ENCODE measurements at regions not wholly inside any gene's neighbourhood (a gene's known extent, or its start where the extent isn't known, plus 50 kb on each side); places are given as distances from the start of the nearest gene placed in this dataset.

DNA sequence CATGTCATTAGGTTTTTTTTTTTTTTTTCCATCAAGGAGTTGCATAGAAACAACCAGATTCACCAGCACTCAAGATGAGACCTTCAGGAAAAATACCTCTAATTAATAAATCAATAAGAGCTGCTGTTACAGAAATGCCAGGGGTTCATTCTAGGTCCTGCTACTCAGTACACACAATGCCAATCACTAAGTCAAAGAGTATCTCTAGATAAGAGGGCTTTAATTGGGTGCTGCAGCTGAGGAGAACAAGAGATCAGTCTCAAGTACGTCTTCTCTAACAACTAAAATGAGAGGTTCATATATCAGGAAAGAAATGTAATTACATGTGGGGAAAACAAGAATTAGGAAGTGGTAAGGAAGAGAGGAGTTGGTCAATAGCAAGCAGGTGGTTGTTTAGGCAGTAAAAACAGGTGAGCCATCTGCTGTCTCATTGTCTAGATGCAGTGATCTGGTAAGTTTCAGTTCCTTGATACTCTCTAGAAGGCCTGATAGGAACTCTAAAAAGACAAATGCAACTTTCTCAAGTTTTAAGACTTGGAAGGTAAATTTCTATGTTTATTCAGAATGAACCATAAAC lies 272.9 kb upstream of the ZWINT start:
- Histone ChIP-seq H2AFZ (ENCODE audit: control insufficient read depth, low read depth, low read length) (peak overlapping the region; percentile 71), H3K36me3 (ENCODE audit: control insufficient read depth in 2 of 2, insufficient read depth in 2 of 2, low read length in 1 of 2) (no peaks in the 10 kb centered on the region), H3K27ac (ENCODE audit: control insufficient read depth, insufficient read depth) (peak overlapping the region; percentile 73), H3K4me2 (ENCODE audit: control insufficient read depth, insufficient read depth) (peak overlapping the region; percentile 71), H3K79me2 (ENCODE audit: control insufficient read depth, insufficient read depth, low read length) (no peaks in the 10 kb centered on the region), H3K27me3 (replicated peaks in 1 of 2; ENCODE audit: control insufficient read depth in 2 of 2, insufficient read depth in 2 of 2, low read length in 1 of 2) (no peaks in the 10 kb centered on the region), H4K20me1 (ENCODE audit: control insufficient read depth, insufficient read depth) (no peaks in the 10 kb centered on the region), H3K4me3 (0 out of 2 replicates have a peak overlapping the region, but pooled peaks have one; percentile 6), H3K9ac (ENCODE audit: control insufficient read depth, insufficient read depth, low read length) (peak overlapping the region; percentile 34; the same call in 1 of the 2 replicates), H3K4me1 (ENCODE audit: control insufficient read depth, insufficient read depth, low read length) (peaks cover 19% of the 10 kb centered on the region), H3K9me3 (replicated peaks; ENCODE audit: control insufficient read depth, insufficient read depth, low read length) (no peaks in the 10 kb centered on the region)
- in situ Hi-C loops (cut with MboI) (no loop called here), intact Hi-C loops (cut with micrococcal nuclease; ENCODE audit: unreplicated experiment) (loop anchor here (2.0 kb wide), 1 partner anchor 29 kb away; no protein-coding TSS in a partner anchor)
- ChIA-PET POLR2A (no interaction called here), SMC1A (ENCODE audit: uncharacterized antibody, unreplicated experiment) (interaction anchor here (0.7 to 2.2 kb wide), 12 partner anchors 10 to 274 kb away, joined by 3 to 6 read pairs (median 4); no protein-coding TSS in a partner anchor), RAD21 (ENCODE audit: unreplicated experiment) (interaction anchor here (0.7 to 1.3 kb wide), 3 partner anchors 11 to 29 kb away, joined by 3 read pairs; no protein-coding TSS in a partner anchor), CTCF (interaction anchor here (0.8 to 1.8 kb wide), 3 partner anchors 11 to 28 kb away, joined by 3 to 5 read pairs (median 3); no protein-coding TSS in a partner anchor)
- FAIRE-seq = peak; percentile 78
- no TSS peak for BruUV-seq (replicated peaks)
- peak; percentile 99 for ATAC-seq
- 0% methylated on average over 1 of the region's 1 CpG for WGBS (ENCODE audit: insufficient coverage, insufficient replicate concordance, low lambda C conversion rate, missing lambda C conversion rate)
- DNase-seq (ENCODE audit: low read depth, low spot score) = peak; percentile 59
- TF ChIP-seq TAF1 (IDR thresholded peaks at IDR 0.05; ENCODE audit: borderline replicate concordance, low read depth, low read length) = no peak
- no peak for TF ChIP-seq FOXK2 (IDR thresholded peaks at IDR 0.05)
- TF ChIP-seq IRF4 (IDR thresholded peaks at IDR 0.05; ENCODE audit: low read depth, low read length) = peak; percentile 81
- TF ChIP-seq, protein P1, sequence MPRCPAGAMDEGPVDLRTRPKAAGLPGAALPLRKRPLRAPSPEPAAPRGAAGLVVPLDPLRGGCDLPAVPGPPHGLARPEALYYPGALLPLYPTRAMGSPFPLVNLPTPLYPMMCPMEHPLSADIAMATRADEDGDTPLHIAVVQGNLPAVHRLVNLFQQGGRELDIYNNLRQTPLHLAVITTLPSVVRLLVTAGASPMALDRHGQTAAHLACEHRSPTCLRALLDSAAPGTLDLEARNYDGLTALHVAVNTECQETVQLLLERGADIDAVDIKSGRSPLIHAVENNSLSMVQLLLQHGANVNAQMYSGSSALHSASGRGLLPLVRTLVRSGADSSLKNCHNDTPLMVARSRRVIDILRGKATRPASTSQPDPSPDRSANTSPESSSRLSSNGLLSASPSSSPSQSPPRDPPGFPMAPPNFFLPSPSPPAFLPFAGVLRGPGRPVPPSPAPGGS (IDR thresholded peaks at IDR 0.05; ENCODE audit: borderline replicate concordance, insufficient read depth, low read depth, low read length, poor library complexity, severe bottlenecking) = peak; percentile 19
- TF ChIP-seq TCF3 (IDR thresholded peaks at IDR 0.05; ENCODE audit: borderline replicate concordance, insufficient read depth, low read depth, low read length) = peak; percentile 79; the same call in 1 of the 2 replicates
- TF ChIP-seq, protein P2, sequence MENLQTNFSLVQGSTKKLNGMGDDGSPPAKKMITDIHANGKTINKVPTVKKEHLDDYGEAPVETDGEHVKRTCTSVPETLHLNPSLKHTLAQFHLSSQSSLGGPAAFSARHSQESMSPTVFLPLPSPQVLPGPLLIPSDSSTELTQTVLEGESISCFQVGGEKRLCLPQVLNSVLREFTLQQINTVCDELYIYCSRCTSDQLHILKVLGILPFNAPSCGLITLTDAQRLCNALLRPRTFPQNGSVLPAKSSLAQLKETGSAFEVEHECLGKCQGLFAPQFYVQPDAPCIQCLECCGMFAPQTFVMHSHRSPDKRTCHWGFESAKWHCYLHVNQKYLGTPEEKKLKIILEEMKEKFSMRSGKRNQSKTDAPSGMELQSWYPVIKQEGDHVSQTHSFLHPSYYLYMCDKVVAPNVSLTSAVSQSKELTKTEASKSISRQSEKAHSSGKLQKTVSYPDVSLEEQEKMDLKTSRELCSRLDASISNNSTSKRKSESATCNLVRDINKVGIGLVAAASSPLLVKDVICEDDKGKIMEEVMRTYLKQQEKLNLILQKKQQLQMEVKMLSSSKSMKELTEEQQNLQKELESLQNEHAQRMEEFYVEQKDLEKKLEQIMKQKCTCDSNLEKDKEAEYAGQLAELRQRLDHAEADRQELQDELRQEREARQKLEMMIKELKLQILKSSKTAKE (IDR thresholded peaks at IDR 0.05; ENCODE audit: low read depth, poor library complexity, severe bottlenecking) = peak; percentile 55
- TF ChIP-seq RUNX3 (IDR thresholded peaks at IDR 0.05; ENCODE audit: low read length) = peak; percentile 82
- TF ChIP-seq, protein P3, sequence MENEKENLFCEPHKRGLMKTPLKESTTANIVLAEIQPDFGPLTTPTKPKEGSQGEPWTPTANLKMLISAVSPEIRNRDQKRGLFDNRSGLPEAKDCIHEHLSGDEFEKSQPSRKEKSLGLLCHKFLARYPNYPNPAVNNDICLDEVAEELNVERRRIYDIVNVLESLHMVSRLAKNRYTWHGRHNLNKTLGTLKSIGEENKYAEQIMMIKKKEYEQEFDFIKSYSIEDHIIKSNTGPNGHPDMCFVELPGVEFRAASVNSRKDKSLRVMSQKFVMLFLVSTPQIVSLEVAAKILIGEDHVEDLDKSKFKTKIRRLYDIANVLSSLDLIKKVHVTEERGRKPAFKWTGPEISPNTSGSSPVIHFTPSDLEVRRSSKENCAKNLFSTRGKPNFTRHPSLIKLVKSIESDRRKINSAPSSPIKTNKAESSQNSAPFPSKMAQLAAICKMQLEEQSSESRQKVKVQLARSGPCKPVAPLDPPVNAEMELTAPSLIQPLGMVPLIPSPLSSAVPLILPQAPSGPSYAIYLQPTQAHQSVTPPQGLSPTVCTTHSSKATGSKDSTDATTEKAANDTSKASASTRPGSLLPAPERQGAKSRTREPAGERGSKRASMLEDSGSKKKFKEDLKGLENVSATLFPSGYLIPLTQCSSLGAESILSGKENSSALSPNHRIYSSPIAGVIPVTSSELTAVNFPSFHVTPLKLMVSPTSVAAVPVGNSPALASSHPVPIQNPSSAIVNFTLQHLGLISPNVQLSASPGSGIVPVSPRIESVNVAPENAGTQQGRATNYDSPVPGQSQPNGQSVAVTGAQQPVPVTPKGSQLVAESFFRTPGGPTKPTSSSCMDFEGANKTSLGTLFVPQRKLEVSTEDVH (IDR thresholded peaks at IDR 0.05; ENCODE audit: low read depth, partially characterized antibody) = no peak
- TF ChIP-seq POLR2AphosphoS2 (IDR thresholded peaks at IDR 0.05; ENCODE audit: low read depth, low read length) = no peak
- peak; percentile 89; the same call in 1 of the 2 replicates for TF ChIP-seq BACH1 (IDR thresholded peaks at IDR 0.05; ENCODE audit: borderline replicate concordance)
- no peak for TF ChIP-seq SMARCA5 (IDR thresholded peaks at IDR 0.05)
- peak; percentile 94 for TF ChIP-seq MTA2 (IDR thresholded peaks at IDR 0.05; ENCODE audit: low read depth)
- TF ChIP-seq, protein P4, sequence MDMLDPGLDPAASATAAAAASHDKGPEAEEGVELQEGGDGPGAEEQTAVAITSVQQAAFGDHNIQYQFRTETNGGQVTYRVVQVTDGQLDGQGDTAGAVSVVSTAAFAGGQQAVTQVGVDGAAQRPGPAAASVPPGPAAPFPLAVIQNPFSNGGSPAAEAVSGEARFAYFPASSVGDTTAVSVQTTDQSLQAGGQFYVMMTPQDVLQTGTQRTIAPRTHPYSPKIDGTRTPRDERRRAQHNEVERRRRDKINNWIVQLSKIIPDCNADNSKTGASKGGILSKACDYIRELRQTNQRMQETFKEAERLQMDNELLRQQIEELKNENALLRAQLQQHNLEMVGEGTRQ (IDR thresholded peaks at IDR 0.05; ENCODE audit: borderline replicate concordance, low read depth, low read length) = no peak

Measured in GM12878 (cell line).